SU-DHL-6 (cell line): ENCODE measurements at regions not wholly inside any gene's neighbourhood (a gene's known extent, or its start where the extent isn't known, plus 50 kb on each side); places are given as distances from the start of the nearest gene placed in this dataset.

Experiments used
- EZH2phosphoT487 ChIP-seq: fragments of 200-600 bp; sonication (generic), shearing (Covaris generic); conservative IDR thresholded peaks from 2 replicates; pipeline ENCODE4 v1.6.1; 2018; ENCODE audit warnings: mild to moderate bottlenecking, antibody characterized with exemption, low read length, moderate library complexity, mixed read lengths
- TF ChIP-seq, protein P1 (sequence below): fragments of 200-600 bp; sonication (generic); IDR thresholded peaks from one replicate; pipeline ENCODE4 v1.5.1; 2017; ENCODE audit warnings: antibody characterized with exemption, mild to moderate bottlenecking, low read length, moderate library complexity; ENCODE audit not compliant: insufficient read depth, poor library complexity, severe bottlenecking

GRCh38 chr3:153242896-153243295 lies 80.9 kb downstream of the RAP2B start:
- TF ChIP-seq, protein P1, sequence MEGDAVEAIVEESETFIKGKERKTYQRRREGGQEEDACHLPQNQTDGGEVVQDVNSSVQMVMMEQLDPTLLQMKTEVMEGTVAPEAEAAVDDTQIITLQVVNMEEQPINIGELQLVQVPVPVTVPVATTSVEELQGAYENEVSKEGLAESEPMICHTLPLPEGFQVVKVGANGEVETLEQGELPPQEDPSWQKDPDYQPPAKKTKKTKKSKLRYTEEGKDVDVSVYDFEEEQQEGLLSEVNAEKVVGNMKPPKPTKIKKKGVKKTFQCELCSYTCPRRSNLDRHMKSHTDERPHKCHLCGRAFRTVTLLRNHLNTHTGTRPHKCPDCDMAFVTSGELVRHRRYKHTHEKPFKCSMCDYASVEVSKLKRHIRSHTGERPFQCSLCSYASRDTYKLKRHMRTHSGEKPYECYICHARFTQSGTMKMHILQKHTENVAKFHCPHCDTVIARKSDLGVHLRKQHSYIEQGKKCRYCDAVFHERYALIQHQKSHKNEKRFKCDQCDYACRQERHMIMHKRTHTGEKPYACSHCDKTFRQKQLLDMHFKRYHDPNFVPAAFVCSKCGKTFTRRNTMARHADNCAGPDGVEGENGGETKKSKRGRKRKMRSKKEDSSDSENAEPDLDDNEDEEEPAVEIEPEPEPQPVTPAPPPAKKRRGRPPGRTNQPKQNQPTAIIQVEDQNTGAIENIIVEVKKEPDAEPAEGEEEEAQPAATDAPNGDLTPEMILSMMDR: no peak
- no peak for TF ChIP-seq EZH2phosphoT487
